ENCODE measurements at regions not wholly inside any gene's neighbourhood (a gene's known extent, or its start where the extent isn't known, plus 50 kb on each side); places are given as distances from the start of the nearest gene placed in this dataset.

DNA sequence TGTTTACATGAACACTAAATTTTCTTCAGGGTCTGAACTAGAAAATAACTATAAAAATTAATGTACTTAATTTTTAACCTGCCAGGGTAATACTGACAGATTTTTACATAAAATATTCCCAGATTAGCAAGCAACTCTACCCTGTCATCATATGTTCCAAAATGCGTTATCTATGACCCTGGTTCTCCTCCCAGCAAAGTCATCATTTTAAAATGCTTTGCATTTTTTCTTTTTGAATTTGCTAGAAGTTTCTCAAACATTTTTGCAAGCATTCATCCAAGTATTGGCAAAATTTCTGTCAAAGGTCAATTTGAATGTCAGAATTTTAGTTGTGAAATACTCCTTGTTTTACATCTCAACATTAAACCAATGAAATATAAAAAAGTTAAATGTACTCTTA lies 144.5 kb upstream of the FTMT start:
- no peaks in the 10 kb centered on the region for H3K36me3 ChIP-seq (ENCODE audit: insufficient read depth in 1 of 2, low read depth in 1 of 2)
- H3K4me1 ChIP-seq, result no peaks in the 10 kb centered on the region
- no peak overlapping the region for H3K4me3 ChIP-seq
- WGBS, 3 donors, result 74 to 90% (median 84%) methylated on average over 1 of the region's 1 CpG
- no peak overlapping the region for H3K27ac ChIP-seq
- DNase-seq, result no peak
- no peaks in the 10 kb centered on the region for H3K9me3 ChIP-seq
- H3K27me3 ChIP-seq (ENCODE audit: insufficient read depth in 3 of 3, low read length in 2 of 3), result no peaks in the 10 kb centered on the region
- TF ChIP-seq, protein P1, sequence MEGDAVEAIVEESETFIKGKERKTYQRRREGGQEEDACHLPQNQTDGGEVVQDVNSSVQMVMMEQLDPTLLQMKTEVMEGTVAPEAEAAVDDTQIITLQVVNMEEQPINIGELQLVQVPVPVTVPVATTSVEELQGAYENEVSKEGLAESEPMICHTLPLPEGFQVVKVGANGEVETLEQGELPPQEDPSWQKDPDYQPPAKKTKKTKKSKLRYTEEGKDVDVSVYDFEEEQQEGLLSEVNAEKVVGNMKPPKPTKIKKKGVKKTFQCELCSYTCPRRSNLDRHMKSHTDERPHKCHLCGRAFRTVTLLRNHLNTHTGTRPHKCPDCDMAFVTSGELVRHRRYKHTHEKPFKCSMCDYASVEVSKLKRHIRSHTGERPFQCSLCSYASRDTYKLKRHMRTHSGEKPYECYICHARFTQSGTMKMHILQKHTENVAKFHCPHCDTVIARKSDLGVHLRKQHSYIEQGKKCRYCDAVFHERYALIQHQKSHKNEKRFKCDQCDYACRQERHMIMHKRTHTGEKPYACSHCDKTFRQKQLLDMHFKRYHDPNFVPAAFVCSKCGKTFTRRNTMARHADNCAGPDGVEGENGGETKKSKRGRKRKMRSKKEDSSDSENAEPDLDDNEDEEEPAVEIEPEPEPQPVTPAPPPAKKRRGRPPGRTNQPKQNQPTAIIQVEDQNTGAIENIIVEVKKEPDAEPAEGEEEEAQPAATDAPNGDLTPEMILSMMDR (IDR thresholded peaks at IDR 0.05), result no peak
- intact Hi-C loops (cut with DNase I), result no loop called here
- no peak for ATAC-seq

DNA sequence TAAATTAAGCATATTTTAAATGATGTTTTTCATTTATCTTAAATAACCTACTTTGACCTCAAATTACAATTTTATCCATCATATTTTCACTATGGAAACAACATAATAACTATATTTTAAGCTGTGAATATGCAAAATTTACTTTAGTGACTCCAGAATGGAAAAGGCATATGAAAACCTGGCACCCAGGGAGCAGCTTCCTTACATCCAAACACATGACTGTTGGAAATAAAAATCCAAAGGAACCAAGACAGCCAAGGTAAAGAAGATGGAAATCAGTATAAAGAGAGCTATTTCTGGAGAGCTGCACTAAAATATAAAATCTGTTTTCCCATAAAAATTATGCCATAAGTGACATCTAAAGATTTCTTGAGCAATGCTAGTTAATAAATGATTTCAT lies 140.3 kb upstream of the FTMT start:
- Histone ChIP-seq H3K36me3 (ENCODE audit: insufficient read depth in 1 of 2, low read depth in 1 of 2) (no peaks in the 10 kb centered on the region), H3K4me3 (no peak overlapping the region), H3K4me1 (no peaks in the 10 kb centered on the region), H3K27me3 (ENCODE audit: insufficient read depth in 3 of 3, low read length in 2 of 3) (no peaks in the 10 kb centered on the region), H3K27ac (no peak overlapping the region), H3K9me3 (no peaks in the 10 kb centered on the region)
- DNase-seq (no peak), ATAC-seq (no peak)
- TF ChIP-seq, protein P1 (IDR thresholded peaks at IDR 0.05), result no peak
- intact Hi-C loops (cut with DNase I), result no loop called here

DNA sequence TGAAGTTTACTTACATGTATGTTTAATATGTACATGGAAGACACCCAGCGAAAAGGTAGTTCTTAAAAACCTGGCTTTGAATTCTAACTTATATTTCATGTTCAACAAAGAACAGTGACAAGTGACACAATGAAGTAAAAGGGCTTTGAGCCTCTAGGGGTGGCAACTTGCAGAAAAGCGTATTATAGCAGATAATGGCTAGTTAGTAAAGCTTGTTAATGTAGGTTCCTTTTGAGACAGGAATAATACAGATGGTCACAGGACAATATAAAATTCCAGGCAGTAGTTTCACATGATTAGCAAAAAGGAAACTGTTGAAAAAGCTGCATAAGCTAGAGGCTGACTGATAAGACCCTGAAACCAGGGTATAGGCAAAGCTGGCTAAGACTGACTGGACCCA lies 132.4 kb upstream of the FTMT start:
- DNase-seq, result no peak
- WGBS, 3 donors, result 66 to 73% (median 72%) methylated on average over 2 of the region's 2 CpGs
- intact Hi-C loops (cut with DNase I), result no loop called here
- Histone ChIP-seq H3K4me1 (no peaks in the 10 kb centered on the region), H3K27ac (no peak overlapping the region), H3K27me3 (ENCODE audit: insufficient read depth in 3 of 3, low read length in 2 of 3) (no peaks in the 10 kb centered on the region), H3K4me3 (no peak overlapping the region), H3K36me3 (ENCODE audit: insufficient read depth in 1 of 2, low read depth in 1 of 2) (no peaks in the 10 kb centered on the region), H3K9me3 (no peaks in the 10 kb centered on the region)
- no peak for ATAC-seq
- TF ChIP-seq, protein P1 (IDR thresholded peaks at IDR 0.05), result no peak

DNA sequence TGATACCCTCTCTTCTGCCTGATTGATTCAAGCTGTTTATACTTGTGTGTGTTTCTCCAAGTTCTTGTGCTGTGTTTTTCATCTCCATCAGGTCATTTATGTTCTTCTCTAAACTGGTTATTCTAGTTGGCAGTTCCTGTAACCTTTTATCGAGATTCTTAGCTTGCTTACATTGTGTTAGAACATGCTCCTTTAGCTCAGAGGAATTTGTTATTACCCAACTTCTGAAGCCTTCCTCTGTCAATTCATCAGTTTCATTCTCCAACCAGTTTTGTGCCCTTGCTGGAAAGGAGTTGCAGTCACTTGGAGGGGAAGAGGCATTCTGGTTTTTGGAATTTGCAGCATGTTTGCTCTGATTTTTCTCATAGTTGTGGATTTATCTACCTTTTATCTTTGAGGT lies 126.2 kb upstream of the FTMT start:
- 47 to 83% (median 67%) methylated on average over 1 of the region's 1 CpG for WGBS, 3 donors
- Histone ChIP-seq H3K4me3 (no peak overlapping the region), H3K27ac (no peak overlapping the region), H3K36me3 (ENCODE audit: insufficient read depth in 1 of 2, low read depth in 1 of 2) (no peaks in the 10 kb centered on the region), H3K27me3 (ENCODE audit: insufficient read depth in 3 of 3, low read length in 2 of 3) (no peaks in the 10 kb centered on the region), H3K4me1 (no peaks in the 10 kb centered on the region), H3K9me3 (no peaks in the 10 kb centered on the region)
- TF ChIP-seq, protein P1 (IDR thresholded peaks at IDR 0.05), result no peak
- intact Hi-C loops (cut with DNase I), result no loop called here
- ATAC-seq, result no peak
- DNase-seq, result no peak

DNA sequence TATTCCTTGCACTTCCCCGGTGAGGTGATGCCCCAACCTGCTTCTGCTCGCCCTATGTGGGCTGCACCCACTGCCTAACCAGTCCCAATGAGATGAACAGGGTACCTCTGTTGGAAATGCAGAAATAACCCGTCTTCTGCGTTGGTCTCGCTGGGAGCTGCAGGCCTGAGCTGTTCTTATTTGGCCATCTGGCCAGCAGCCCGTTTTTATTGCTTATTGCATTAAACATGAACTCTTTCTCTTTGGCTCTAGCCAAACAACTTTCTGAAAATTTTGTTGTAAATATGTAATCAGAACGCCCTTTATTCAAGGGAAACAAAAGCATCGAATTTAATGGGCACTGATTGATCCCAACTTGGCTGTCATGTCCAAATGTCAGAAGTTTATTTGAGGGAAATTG lies 124.7 kb upstream of the FTMT start:
- ATAC-seq, result no peak
- TF ChIP-seq, protein P1 (IDR thresholded peaks at IDR 0.05), result no peak
- 71 to 80% (median 78%) methylated on average over 8 of the region's 8 CpGs for WGBS, 3 donors
- Histone ChIP-seq H3K36me3 (ENCODE audit: insufficient read depth in 1 of 2, low read depth in 1 of 2) (no peaks in the 10 kb centered on the region), H3K4me3 (no peak overlapping the region), H3K4me1 (peaks cover 10% of the 10 kb centered on the region), H3K27ac (no peak overlapping the region), H3K27me3 (ENCODE audit: insufficient read depth in 3 of 3, low read length in 2 of 3) (no peaks in the 10 kb centered on the region), H3K9me3 (no peaks in the 10 kb centered on the region)
- DNase-seq, result no peak
- intact Hi-C loops (cut with DNase I), result no loop called here

All from psoas muscle (tissue), 7 donors.